ENCODE measurements at regions not wholly inside any gene's neighbourhood (a gene's known extent, or its start where the extent isn't known, plus 50 kb on each side); places are given as distances from the start of the nearest gene placed in this dataset.

GRCh38 chr14:78075555-78076277 is 94.5 kb upstream of the NRXN3 start:
- Histone ChIP-seq H3K9me3 (no peaks in the 10 kb centered on the region), H3K27me3 (no peaks in the 10 kb centered on the region), H3K4me1 (no peaks in the 10 kb centered on the region), H3K36me3 (no peaks in the 10 kb centered on the region), H3K4me3 (ENCODE audit: low read depth, low read length) (no peak overlapping the region)
- no peak for DNase-seq
- no peak for TF ChIP-seq CTCF (IDR thresholded peaks at IDR 0.05; ENCODE audit: low read depth, low read length)

- Histone ChIP-seq H3K36me3 (no peaks in the 10 kb centered on the region), H3K9me3 (no peaks in the 10 kb centered on the region), H3K4me3 (ENCODE audit: low read depth, low read length) (no peak overlapping the region), H3K27me3 (no peaks in the 10 kb centered on the region), H3K4me1 (no peaks in the 10 kb centered on the region)
- DNase-seq = no peak
- TF ChIP-seq CTCF (IDR thresholded peaks at IDR 0.05; ENCODE audit: low read depth, low read length) = no peak
Observed at GRCh38 chr14:78081245-78081644, 88.9 kb upstream of the NRXN3 start.

GRCh38 chr14:78083837-78084236 is 86.3 kb upstream of the NRXN3 start:
- H3K27me3 ChIP-seq = 0 out of 2 replicates have a peak, but pooled peaks cover 3% of the 10 kb centered on the region
- no peaks in the 10 kb centered on the region for H3K4me1 ChIP-seq
- TF ChIP-seq CTCF (IDR thresholded peaks at IDR 0.05; ENCODE audit: low read depth, low read length) = no peak
- no peak overlapping the region for H3K4me3 ChIP-seq (ENCODE audit: low read depth, low read length)
- DNase-seq = no peak
- no peaks in the 10 kb centered on the region for H3K9me3 ChIP-seq
- H3K36me3 ChIP-seq = no peaks in the 10 kb centered on the region

GRCh38 chr14:78086342-78086741 is 83.8 kb upstream of the NRXN3 start:
- H3K4me3 ChIP-seq (ENCODE audit: low read depth, low read length) = no peak overlapping the region
- no peaks in the 10 kb centered on the region for H3K9me3 ChIP-seq

GRCh38 chr14:78088916-78089315 is 81.3 kb upstream of the NRXN3 start:
- Histone ChIP-seq H3K4me1 (no peaks in the 10 kb centered on the region), H3K36me3 (no peaks in the 10 kb centered on the region), H3K27me3 (peaks cover 12% of the 10 kb centered on the region), H3K9me3 (no peaks in the 10 kb centered on the region), H3K4me3 (ENCODE audit: low read depth, low read length) (no peak overlapping the region)
- TF ChIP-seq CTCF (IDR thresholded peaks at IDR 0.05; ENCODE audit: low read depth, low read length) = no peak
- peak; percentile 24 for DNase-seq

More at GRCh38 chr14:78086342-78086741, 83.8 kb upstream of the NRXN3 start:
- Histone ChIP-seq H3K36me3 (no peaks in the 10 kb centered on the region), H3K4me1 (no peaks in the 10 kb centered on the region), H3K27me3 (peaks cover 7% of the 10 kb centered on the region)
- TF ChIP-seq CTCF (IDR thresholded peaks at IDR 0.05; ENCODE audit: low read depth, low read length) = no peak
- no peak for DNase-seq

- no peaks in the 10 kb centered on the region for H3K36me3 ChIP-seq
- H3K27me3 ChIP-seq = peaks cover 12% of the 10 kb centered on the region
- no peak for DNase-seq
- no peaks in the 10 kb centered on the region for H3K4me1 ChIP-seq
- no peak overlapping the region for H3K4me3 ChIP-seq (ENCODE audit: low read depth, low read length)
- no peaks in the 10 kb centered on the region for H3K9me3 ChIP-seq
- no peak for TF ChIP-seq CTCF (IDR thresholded peaks at IDR 0.05; ENCODE audit: low read depth, low read length)
Observed at GRCh38 chr14:78090864-78091263, 79.3 kb upstream of the NRXN3 start.
